GM23338 (cell line): ENCODE measurements at regions not wholly inside any gene's neighbourhood (a gene's known extent, or its start where the extent isn't known, plus 50 kb on each side); places are given as distances from the start of the nearest gene placed in this dataset.

ENCODE experiments used
- CREB1 ChIP-seq: fragments of 250-450 bp; sonication (Bioruptor Pico); IDR thresholded peaks from 2 replicates; pipeline ENCODE4 v1.5.0; 2020; ENCODE audit warnings: low read depth, mild to moderate bottlenecking, moderate library complexity
- CTCF ChIP-seq, 2 experiments: fragments of 200-600 bp in 1 of 2; sonication (generic) in 1 of 2; conservative IDR thresholded peaks; 2 replicates each; pipeline versions ENCODE4 v1.5.1 to v1.6.1; 2016 to 2017; ENCODE audit warnings: antibody characterized with exemption in 2 of 2, low read depth in 2 of 2, mild to moderate bottlenecking in 2 of 2, moderate library complexity in 1 of 2
- EZH2 ChIP-seq: fragments of 200-600 bp; sonication (generic); IDR thresholded peaks from one replicate; pipeline ENCODE4 v1.8.0; 2017; ENCODE audit warnings: antibody characterized with exemption, mild to moderate bottlenecking, low read depth; ENCODE audit not compliant: unreplicated experiment
- EZH2phosphoT487 ChIP-seq: fragments of 200-600 bp; sonication (generic); IDR thresholded peaks from one replicate; pipeline ENCODE4 v1.8.1; 2018; ENCODE audit warnings: antibody characterized with exemption; ENCODE audit not compliant: unreplicated experiment
- JUNB ChIP-seq: IDR thresholded peaks from one replicate; pipeline ENCODE4 v1.6.1; 2016; ENCODE audit warnings: antibody characterized with exemption; ENCODE audit not compliant: unreplicated experiment
- NANOG ChIP-seq: IDR thresholded peaks from 2 replicates; pipeline ENCODE4 v1.6.1; 2016; ENCODE audit warnings: antibody characterized with exemption, borderline replicate concordance
- POLR2AphosphoS5 ChIP-seq: IDR thresholded peaks from 2 replicates; pipeline ENCODE4 v1.6.1; 2016; ENCODE audit warnings: antibody characterized with exemption, low read depth
- REST ChIP-seq: IDR thresholded peaks from one replicate; pipeline ENCODE4 v1.6.1; 2018; ENCODE audit warnings: antibody characterized with exemption; ENCODE audit not compliant: unreplicated experiment
- STAT1 ChIP-seq: IDR thresholded peaks from one replicate; pipeline ENCODE4 v1.6.1; 2016; ENCODE audit warnings: antibody characterized with exemption; ENCODE audit not compliant: unreplicated experiment
- ZNF114 ChIP-seq: fragments of 250-450 bp; sonication (Bioruptor Pico); IDR thresholded peaks from 2 replicates; pipeline ENCODE4 v1.5.0; 2020; ENCODE audit warnings: mild to moderate bottlenecking, moderate library complexity
- ZNF331 ChIP-seq: fragments of 250-450 bp; sonication (Bioruptor Pico); IDR thresholded peaks from 2 replicates; pipeline ENCODE4 v1.5.0; 2020; ENCODE audit warnings: low read depth, mild to moderate bottlenecking, moderate library complexity
- ZNF462 ChIP-seq: fragments of 250-450 bp; sonication (Bioruptor Pico); IDR thresholded peaks from 2 replicates; pipeline ENCODE4 v1.5.0; 2020; ENCODE audit warnings: mild to moderate bottlenecking, moderate library complexity
- TF ChIP-seq, protein P1 (sequence below): IDR thresholded peaks from 2 replicates; pipeline ENCODE4 v1.6.1; 2016; ENCODE audit warnings: antibody characterized with exemption

DNA sequence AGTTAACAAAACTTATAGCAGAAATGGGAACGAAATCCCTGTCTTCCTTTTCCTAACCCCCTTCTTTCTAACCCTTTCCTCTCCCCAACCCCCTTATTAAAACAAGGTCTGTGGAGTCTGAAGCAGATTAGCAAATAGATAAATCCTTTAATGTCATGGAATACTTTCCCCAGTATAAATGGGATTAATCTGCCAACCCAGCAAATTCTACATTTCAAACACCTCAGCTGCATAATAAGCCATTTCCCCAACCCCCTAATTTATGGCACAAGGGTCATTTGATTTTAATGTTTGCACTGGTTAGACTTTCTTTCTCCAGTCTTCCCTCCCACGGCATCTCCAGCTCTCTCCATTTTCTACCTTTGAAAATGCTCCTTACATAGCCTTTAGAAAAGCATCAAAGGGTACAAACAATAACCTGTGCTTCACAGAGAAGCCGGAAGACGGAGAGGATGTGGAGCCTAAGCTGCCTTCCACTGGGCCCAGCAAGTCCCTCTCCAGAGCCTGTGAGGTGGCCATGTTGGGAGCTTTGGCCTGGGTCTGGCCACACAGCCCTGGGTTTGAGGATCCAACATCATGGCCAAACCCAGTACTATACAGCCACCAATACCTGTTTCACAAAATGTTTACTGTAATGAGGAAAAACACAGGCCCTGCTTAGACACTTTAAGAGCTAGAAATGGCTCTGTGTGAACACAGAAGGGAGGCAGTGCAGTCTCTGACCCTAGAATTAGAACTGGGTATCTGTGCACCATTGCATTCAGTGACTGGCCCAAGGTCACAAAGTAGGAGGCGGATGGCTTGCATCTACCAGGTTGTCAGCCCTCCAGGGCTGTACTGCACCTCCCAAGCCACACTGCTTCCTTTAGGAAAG lies 56.9 kb upstream of the SPRY1 start:
- no peak for TF ChIP-seq EZH2
- TF ChIP-seq ZNF331 (CRISPR knock-in tag), result no peak
- no peak for TF ChIP-seq REST
- no peak for TF ChIP-seq POLR2AphosphoS5
- no peak for TF ChIP-seq CTCF (conservative IDR thresholded peaks at IDR 0.05; ENCODE audit: low read depth in 2 of 2)
- TF ChIP-seq JUNB, result no peak
- TF ChIP-seq ZNF114 (CRISPR knock-in tag), result no peak
- TF ChIP-seq EZH2phosphoT487, result no peak
- TF ChIP-seq CREB1, result no peak
- TF ChIP-seq ZNF462 (CRISPR knock-in tag), result no peak
- TF ChIP-seq, protein P1, sequence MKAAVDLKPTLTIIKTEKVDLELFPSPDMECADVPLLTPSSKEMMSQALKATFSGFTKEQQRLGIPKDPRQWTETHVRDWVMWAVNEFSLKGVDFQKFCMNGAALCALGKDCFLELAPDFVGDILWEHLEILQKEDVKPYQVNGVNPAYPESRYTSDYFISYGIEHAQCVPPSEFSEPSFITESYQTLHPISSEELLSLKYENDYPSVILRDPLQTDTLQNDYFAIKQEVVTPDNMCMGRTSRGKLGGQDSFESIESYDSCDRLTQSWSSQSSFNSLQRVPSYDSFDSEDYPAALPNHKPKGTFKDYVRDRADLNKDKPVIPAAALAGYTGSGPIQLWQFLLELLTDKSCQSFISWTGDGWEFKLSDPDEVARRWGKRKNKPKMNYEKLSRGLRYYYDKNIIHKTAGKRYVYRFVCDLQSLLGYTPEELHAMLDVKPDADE, result no peak
- TF ChIP-seq NANOG, result no peak
- no peak for TF ChIP-seq STAT1
